Neuron (in vitro differentiated cells): ENCODE measurements at regions not wholly inside any gene's neighbourhood (a gene's known extent, or its start where the extent isn't known, plus 50 kb on each side); places are given as distances from the start of the nearest gene placed in this dataset.

Experiments
- H2AFZ ChIP-seq: one replicate; pipeline ENCODE4 v1.6.1; 2013; ENCODE audit warnings: low read depth, mild to moderate bottlenecking, inconsistent platforms, low read length, moderate library complexity
- H3K27me3 ChIP-seq: one replicate; pipeline ENCODE4 v1.6.1; 2013; ENCODE audit warnings: low read length; ENCODE audit not compliant: insufficient read depth
- H3K36me3 ChIP-seq: one replicate; pipeline ENCODE4 v1.6.1; 2013; ENCODE audit warnings: low read length; ENCODE audit not compliant: insufficient read depth
- H3K4me1 ChIP-seq: one replicate; pipeline ENCODE4 v1.6.1; 2013; ENCODE audit warnings: low read length; ENCODE audit not compliant: insufficient read depth
- H3K4me3 ChIP-seq: 2 replicates; pipeline ENCODE4 v1.5.1; 2013; ENCODE audit warnings: mild to moderate bottlenecking, low read length, moderate library complexity
- H3K9me3 ChIP-seq: one replicate; pipeline ENCODE4 v1.6.1; 2013; ENCODE audit warnings: low read length

GRCh38 chr6:2369606-2370005 is 124.2 kb upstream of the GMDS start:
- no peaks in the 10 kb centered on the region for H3K36me3 ChIP-seq
- H3K9me3 ChIP-seq = no peaks in the 10 kb centered on the region
- no peaks in the 10 kb centered on the region for H3K4me1 ChIP-seq
- H2AFZ ChIP-seq = no peak overlapping the region
- H3K27me3 ChIP-seq = no peaks in the 10 kb centered on the region
- H3K4me3 ChIP-seq = no peak overlapping the region

- no peak overlapping the region for H3K4me3 ChIP-seq
Measured at GRCh38 chr6:2363211-2363610, 117.8 kb upstream of the GMDS start.

GRCh38 chr6:2361195-2361594 is 115.8 kb upstream of the GMDS start:
- Histone ChIP-seq H3K9me3 (no peaks in the 10 kb centered on the region), H3K36me3 (no peaks in the 10 kb centered on the region), H2AFZ (no peak overlapping the region), H3K4me1 (no peaks in the 10 kb centered on the region), H3K4me3 (no peak overlapping the region), H3K27me3 (no peaks in the 10 kb centered on the region)

More at GRCh38 chr6:2363211-2363610, 117.8 kb upstream of the GMDS start:
- Histone ChIP-seq H3K36me3 (no peaks in the 10 kb centered on the region), H3K27me3 (no peaks in the 10 kb centered on the region), H3K9me3 (no peaks in the 10 kb centered on the region), H2AFZ (no peak overlapping the region), H3K4me1 (no peaks in the 10 kb centered on the region)

GRCh38 chr6:2360716-2361115 is 115.3 kb upstream of the GMDS start:
- no peaks in the 10 kb centered on the region for H3K4me1 ChIP-seq
- H3K27me3 ChIP-seq = no peaks in the 10 kb centered on the region
- no peaks in the 10 kb centered on the region for H3K36me3 ChIP-seq
- no peak overlapping the region for H2AFZ ChIP-seq
- H3K4me3 ChIP-seq = no peak overlapping the region
- H3K9me3 ChIP-seq = no peaks in the 10 kb centered on the region

GRCh38 chr6:2360126-2360525 is 114.7 kb upstream of the GMDS start:
- Histone ChIP-seq H2AFZ (no peak overlapping the region), H3K4me3 (no peak overlapping the region), H3K4me1 (no peaks in the 10 kb centered on the region), H3K36me3 (no peaks in the 10 kb centered on the region), H3K9me3 (no peaks in the 10 kb centered on the region), H3K27me3 (no peaks in the 10 kb centered on the region)

- no peak overlapping the region for H2AFZ ChIP-seq
- H3K4me3 ChIP-seq = no peak overlapping the region
- no peaks in the 10 kb centered on the region for H3K4me1 ChIP-seq
- H3K36me3 ChIP-seq = no peaks in the 10 kb centered on the region
- H3K9me3 ChIP-seq = no peaks in the 10 kb centered on the region
- H3K27me3 ChIP-seq = no peaks in the 10 kb centered on the region
Measured at GRCh38 chr6:2355150-2355549, 109.7 kb upstream of the GMDS start.

- Histone ChIP-seq H3K4me3 (no peak overlapping the region), H3K27me3 (no peaks in the 10 kb centered on the region), H3K4me1 (no peaks in the 10 kb centered on the region), H3K9me3 (no peaks in the 10 kb centered on the region), H3K36me3 (no peaks in the 10 kb centered on the region), H2AFZ (no peak overlapping the region)
Measured at GRCh38 chr6:2354138-2354491, 108.7 kb upstream of the GMDS start.

GRCh38 chr6:2353412-2354137 is 108.2 kb upstream of the GMDS start:
- H3K36me3 ChIP-seq = no peaks in the 10 kb centered on the region
- no peak overlapping the region for H2AFZ ChIP-seq
- no peaks in the 10 kb centered on the region for H3K9me3 ChIP-seq
- H3K27me3 ChIP-seq = no peaks in the 10 kb centered on the region
- H3K4me3 ChIP-seq = no peak overlapping the region
- H3K4me1 ChIP-seq = no peaks in the 10 kb centered on the region

- H3K4me3 ChIP-seq = no peak overlapping the region
- no peaks in the 10 kb centered on the region for H3K36me3 ChIP-seq
Measured at GRCh38 chr6:2351807-2352431, 106.5 kb upstream of the GMDS start.

GRCh38 chr6:2351090-2351489 is 105.7 kb upstream of the GMDS start:
- no peaks in the 10 kb centered on the region for H3K4me1 ChIP-seq
- H3K36me3 ChIP-seq = no peaks in the 10 kb centered on the region
- H3K27me3 ChIP-seq = no peaks in the 10 kb centered on the region
- H3K9me3 ChIP-seq = no peaks in the 10 kb centered on the region
- no peak overlapping the region for H2AFZ ChIP-seq
- H3K4me3 ChIP-seq = no peak overlapping the region

More at GRCh38 chr6:2351807-2352431, 106.5 kb upstream of the GMDS start:
- Histone ChIP-seq H2AFZ (no peak overlapping the region), H3K27me3 (no peaks in the 10 kb centered on the region), H3K9me3 (no peaks in the 10 kb centered on the region), H3K4me1 (no peaks in the 10 kb centered on the region)

- Histone ChIP-seq H3K4me3 (no peak overlapping the region), H3K4me1 (no peaks in the 10 kb centered on the region), H3K27me3 (no peaks in the 10 kb centered on the region), H3K9me3 (peaks cover 3% of the 10 kb centered on the region), H2AFZ (no peak overlapping the region), H3K36me3 (no peaks in the 10 kb centered on the region)
Measured at GRCh38 chr6:2346078-2346477, 100.7 kb upstream of the GMDS start.

GRCh38 chr6:2344319-2344905 is 99.0 kb upstream of the GMDS start:
- H3K4me1 ChIP-seq = no peaks in the 10 kb centered on the region
- peaks cover 5% of the 10 kb centered on the region for H3K9me3 ChIP-seq
- H3K27me3 ChIP-seq = no peaks in the 10 kb centered on the region
- H2AFZ ChIP-seq = no peak overlapping the region
- H3K4me3 ChIP-seq = no peak overlapping the region
- H3K36me3 ChIP-seq = no peaks in the 10 kb centered on the region

- Histone ChIP-seq H3K36me3 (no peaks in the 10 kb centered on the region), H3K4me1 (no peaks in the 10 kb centered on the region), H3K27me3 (no peaks in the 10 kb centered on the region), H3K9me3 (peaks cover 16% of the 10 kb centered on the region), H3K4me3 (no peak overlapping the region), H2AFZ (no peak overlapping the region)
Measured at GRCh38 chr6:2327591-2327990, 82.2 kb upstream of the GMDS start.
